HepG2 (cell line): ENCODE measurements at regions not wholly inside any gene's neighbourhood (a gene's known extent, or its start where the extent isn't known, plus 50 kb on each side); places are given as distances from the start of the nearest gene placed in this dataset.

Source experiments
- ELK4 ChIP-seq: sonication (generic); formaldehyde crosslinking; IDR thresholded peaks from 2 replicates; pipeline ENCODE4 v1.9.0; 2021; ENCODE audit warnings: missing genetic modification reagents, borderline replicate concordance
- GABPB1 ChIP-seq: IDR thresholded peaks from 2 replicates; pipeline ENCODE4 v1.6.1; 2016; ENCODE audit warnings: mild to moderate bottlenecking, missing genetic modification reagents, moderate library complexity, missing compliant biosample characterization
- MAFG ChIP-seq: sonication (generic); formaldehyde crosslinking; IDR thresholded peaks from 2 replicates; pipeline ENCODE4 v1.5.1; 2020; ENCODE audit warnings: mild to moderate bottlenecking, missing genetic modification reagents
- RORA ChIP-seq: sonication (generic); formaldehyde crosslinking; IDR thresholded peaks from 2 replicates; pipeline ENCODE4 v1.5.0; 2020; ENCODE audit warnings: mild to moderate bottlenecking, missing genetic modification reagents, moderate library complexity
- SAFB2 ChIP-seq: sonication (generic); formaldehyde crosslinking; IDR thresholded peaks from 2 replicates; pipeline ENCODE4 v1.5.1; 2020; ENCODE audit warnings: missing genetic modification reagents, low read depth, mild to moderate bottlenecking, borderline replicate concordance
- ZC3H13 ChIP-seq: sonication (generic); formaldehyde crosslinking; IDR thresholded peaks from 2 replicates; pipeline ENCODE4 v1.8.1; 2023; ENCODE audit warnings: mild to moderate bottlenecking, missing genetic modification reagents, moderate library complexity
- TF ChIP-seq, protein P1 (sequence below): sonication (generic); formaldehyde crosslinking; IDR thresholded peaks from 2 replicates; pipeline ENCODE4 v1.4.0; 2020; ENCODE audit warnings: low read depth, missing genetic modification reagents

DNA sequence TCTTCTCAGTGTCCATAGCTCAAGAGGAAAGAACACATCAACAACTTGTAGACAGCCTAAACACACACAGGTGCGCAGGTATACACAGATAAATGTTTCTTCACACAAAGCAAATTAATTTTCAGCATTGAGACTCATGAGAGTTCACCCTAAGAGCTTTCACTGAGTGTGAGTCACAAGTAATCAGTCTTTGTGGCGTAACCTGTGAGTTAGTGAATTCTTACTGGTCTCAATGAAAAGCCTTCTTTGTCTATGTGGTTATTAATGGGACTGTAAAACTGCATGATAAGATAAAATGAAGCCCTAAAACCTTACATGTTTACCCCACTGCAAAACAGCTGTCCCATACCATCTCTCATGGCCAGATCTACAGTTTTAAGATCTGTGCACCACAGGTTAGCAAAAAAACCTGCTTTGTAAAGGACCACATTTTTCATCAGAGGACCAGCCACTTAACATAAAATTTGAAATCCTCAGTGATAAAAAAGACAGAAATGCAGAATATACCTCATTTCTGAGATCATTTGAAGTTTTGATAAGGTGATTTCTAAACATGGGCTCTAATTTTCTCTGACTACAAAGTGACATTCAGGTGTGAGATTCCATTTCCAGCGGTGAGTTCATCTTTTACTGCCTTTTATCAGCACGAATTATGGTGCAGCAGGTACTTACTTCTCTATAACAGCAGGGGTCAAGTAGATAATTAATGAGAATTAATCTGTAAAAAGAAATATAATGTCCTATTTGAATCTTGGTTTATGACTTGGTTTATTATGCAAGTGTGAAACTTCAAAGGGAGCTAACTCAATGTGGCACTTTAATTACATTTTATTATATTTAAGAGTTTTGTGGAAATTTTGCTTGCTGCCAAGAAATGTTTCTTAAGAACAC lies 335.7 kb upstream of the PIK3R1 start (continued):
- TF ChIP-seq, protein P1, sequence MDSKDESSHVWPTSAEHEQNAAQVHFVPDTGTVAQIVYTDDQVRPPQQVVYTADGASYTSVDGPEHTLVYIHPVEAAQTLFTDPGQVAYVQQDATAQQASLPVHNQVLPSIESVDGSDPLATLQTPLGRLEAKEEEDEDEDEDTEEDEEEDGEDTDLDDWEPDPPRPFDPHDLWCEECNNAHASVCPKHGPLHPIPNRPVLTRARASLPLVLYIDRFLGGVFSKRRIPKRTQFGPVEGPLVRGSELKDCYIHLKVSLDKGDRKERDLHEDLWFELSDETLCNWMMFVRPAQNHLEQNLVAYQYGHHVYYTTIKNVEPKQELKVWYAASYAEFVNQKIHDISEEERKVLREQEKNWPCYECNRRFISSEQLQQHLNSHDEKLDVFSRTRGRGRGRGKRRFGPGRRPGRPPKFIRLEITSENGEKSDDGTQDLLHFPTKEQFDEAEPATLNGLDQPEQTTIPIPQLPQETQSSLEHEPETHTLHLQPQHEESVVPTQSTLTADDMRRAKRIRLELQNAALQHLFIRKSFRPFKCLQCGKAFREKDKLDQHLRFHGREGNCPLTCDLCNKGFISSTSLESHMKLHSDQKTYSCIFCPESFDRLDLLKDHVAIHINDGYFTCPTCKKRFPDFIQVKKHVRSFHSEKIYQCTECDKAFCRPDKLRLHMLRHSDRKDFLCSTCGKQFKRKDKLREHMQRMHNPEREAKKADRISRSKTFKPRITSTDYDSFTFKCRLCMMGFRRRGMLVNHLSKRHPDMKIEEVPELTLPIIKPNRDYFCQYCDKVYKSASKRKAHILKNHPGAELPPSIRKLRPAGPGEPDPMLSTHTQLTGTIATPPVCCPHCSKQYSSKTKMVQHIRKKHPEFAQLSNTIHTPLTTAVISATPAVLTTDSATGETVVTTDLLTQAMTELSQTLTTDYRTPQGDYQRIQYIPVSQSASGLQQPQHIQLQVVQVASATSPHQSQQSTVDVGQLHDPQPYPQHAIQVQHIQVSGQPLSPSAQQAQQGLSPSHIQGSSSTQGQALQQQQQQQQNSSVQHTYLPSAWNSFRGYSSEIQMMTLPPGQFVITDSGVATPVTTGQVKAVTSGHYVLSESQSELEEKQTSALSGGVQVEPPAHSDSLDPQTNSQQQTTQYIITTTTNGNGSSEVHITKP (CRISPR knock-in tag), result no peak
- no peak for TF ChIP-seq MAFG (CRISPR knock-in tag)
- no peak for TF ChIP-seq ZC3H13 (CRISPR knock-in tag)
- no peak for TF ChIP-seq SAFB2 (CRISPR knock-in tag)
- TF ChIP-seq GABPB1 (CRISPR knock-in tag), result no peak
- no peak for TF ChIP-seq RORA (CRISPR knock-in tag)
- no peak for TF ChIP-seq ELK4 (CRISPR knock-in tag)
- TF ChIP-seq, all 625 proteins: peak for 0
